Kidney (tissue), 13 donors: ENCODE measurements at regions not wholly inside any gene's neighbourhood (a gene's known extent, or its start where the extent isn't known, plus 50 kb on each side); places are given as distances from the start of the nearest gene placed in this dataset.
A peak's percentile ranks its signal among the peaks of the same experiment; 100 is the strongest.

Source experiments
- DNase-seq, 5 donors: peaks; one replicate each; pipeline ENCODE4 v3.0.0-alpha.2; 2013 to 2020
- FAIRE-seq: peaks from 2 replicates; lab custom pipeline; 2012; peaks lifted over from hg19 to GRCh38; lab: Jason Lieb, UNC
- H3K27ac ChIP-seq, 2 donors: one replicate each; pipeline ENCODE4 v1.7.0; 2013; ENCODE audit warnings: low read depth in 2 of 2, low read length in 2 of 2, inconsistent platforms in 1 of 2
- H3K27me3 ChIP-seq: one replicate; pipeline ENCODE4 v1.7.1; 2013; ENCODE audit warnings: low read length, inconsistent platforms; ENCODE audit not compliant: control insufficient read depth, insufficient read depth
- H3K36me3 ChIP-seq, 3 donors: one replicate each; pipeline versions ENCODE4 v1.7.0 to v1.7.1; 2013; ENCODE audit warnings: low read length in 3 of 3, control low read depth in 1 of 3, inconsistent platforms in 1 of 3; ENCODE audit not compliant: insufficient read depth in 3 of 3, control insufficient read depth in 2 of 3
- H3K4me1 ChIP-seq, 3 donors: one replicate each; pipeline versions ENCODE4 v1.7.0 to v1.7.1; 2013; ENCODE audit warnings: low read length in 3 of 3, inconsistent platforms in 1 of 3, low read depth in 1 of 3; ENCODE audit not compliant: control insufficient read depth in 2 of 3, insufficient read depth in 2 of 3
- H3K4me3 ChIP-seq, 3 donors: one replicate each; pipeline versions ENCODE4 v1.7.0 to v1.8.1; 2013; ENCODE audit warnings: low read length in 3 of 3, control low read depth in 1 of 3, inconsistent platforms in 1 of 3
- H3K9ac ChIP-seq, 3 donors: one replicate each; pipeline versions ENCODE4 v1.7.0 to v1.7.1; 2013; ENCODE audit warnings: low read length in 3 of 3, control low read depth in 1 of 3, inconsistent platforms in 1 of 3
- H3K9me3 ChIP-seq, 3 donors: one replicate each; pipeline versions ENCODE4 v1.7.0 to v1.7.1; 2013; ENCODE audit warnings: low read length in 3 of 3, control low read depth in 1 of 3, inconsistent platforms in 1 of 3; ENCODE audit not compliant: control insufficient read depth in 2 of 3, insufficient read depth in 1 of 3
- intact Hi-C: fragments of 100-400 bp; cut with DNase I; formaldehyde crosslinking; loops from one replicate; pipeline ENCODE4 v1.11.1; 2022
- TF ChIP-seq, protein P1 (sequence below): IDR thresholded peaks from 3 replicates; pipeline ENCODE4 v1.5.1; 2012; ENCODE audit warnings: mild to moderate bottlenecking, moderate library complexity, borderline replicate concordance; ENCODE audit not compliant: insufficient read depth; ENCODE audit errors: extremely low read depth
- donor health status: control.
- donor health status: control.
- donor health status: control.
- donor health status: control.
- donor health status: control.
- donor health status: DM: yes; HTN: yes; CAD: no.
- donor health status: Normal renal cell carcinoma (clear cell type).

DNA sequence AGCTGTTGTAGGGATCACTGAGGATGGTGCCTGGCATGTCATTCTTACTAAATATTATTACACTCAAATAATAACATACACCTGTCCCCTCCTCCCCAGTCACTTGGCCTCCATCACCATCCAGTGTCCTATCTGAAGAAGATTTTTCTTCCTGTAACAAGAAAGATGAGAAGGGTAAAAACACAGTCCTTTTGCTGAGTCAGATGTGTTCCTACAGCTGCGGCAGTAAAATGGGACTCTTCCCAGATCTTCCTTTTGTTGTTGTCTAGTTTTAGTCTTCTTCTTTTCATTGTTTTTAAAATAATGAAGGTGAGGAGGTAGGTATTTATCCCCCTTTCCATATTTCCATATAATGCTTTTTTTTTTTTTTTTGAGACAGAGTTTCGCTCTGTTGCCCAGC, 83.1 kb upstream of the RFLNA start:
- FAIRE-seq (no peak), DNase-seq (no peak)
- H3K9me3 ChIP-seq, result peaks cover 0 to 11% (median 0%) of the 10 kb centered on the region in 3 donors
- H3K27me3 ChIP-seq, result no peaks in the 10 kb centered on the region
- TF ChIP-seq, protein P1, sequence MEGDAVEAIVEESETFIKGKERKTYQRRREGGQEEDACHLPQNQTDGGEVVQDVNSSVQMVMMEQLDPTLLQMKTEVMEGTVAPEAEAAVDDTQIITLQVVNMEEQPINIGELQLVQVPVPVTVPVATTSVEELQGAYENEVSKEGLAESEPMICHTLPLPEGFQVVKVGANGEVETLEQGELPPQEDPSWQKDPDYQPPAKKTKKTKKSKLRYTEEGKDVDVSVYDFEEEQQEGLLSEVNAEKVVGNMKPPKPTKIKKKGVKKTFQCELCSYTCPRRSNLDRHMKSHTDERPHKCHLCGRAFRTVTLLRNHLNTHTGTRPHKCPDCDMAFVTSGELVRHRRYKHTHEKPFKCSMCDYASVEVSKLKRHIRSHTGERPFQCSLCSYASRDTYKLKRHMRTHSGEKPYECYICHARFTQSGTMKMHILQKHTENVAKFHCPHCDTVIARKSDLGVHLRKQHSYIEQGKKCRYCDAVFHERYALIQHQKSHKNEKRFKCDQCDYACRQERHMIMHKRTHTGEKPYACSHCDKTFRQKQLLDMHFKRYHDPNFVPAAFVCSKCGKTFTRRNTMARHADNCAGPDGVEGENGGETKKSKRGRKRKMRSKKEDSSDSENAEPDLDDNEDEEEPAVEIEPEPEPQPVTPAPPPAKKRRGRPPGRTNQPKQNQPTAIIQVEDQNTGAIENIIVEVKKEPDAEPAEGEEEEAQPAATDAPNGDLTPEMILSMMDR, result no peak
- H3K4me3 ChIP-seq, result no peak overlapping the region
- no peak overlapping the region for H3K27ac ChIP-seq
- no peaks in the 10 kb centered on the region for H3K4me1 ChIP-seq
- H3K9ac ChIP-seq, result no peak overlapping the region
- intact Hi-C loops, result no loop called here
- no peaks in the 10 kb centered on the region for H3K36me3 ChIP-seq

DNA sequence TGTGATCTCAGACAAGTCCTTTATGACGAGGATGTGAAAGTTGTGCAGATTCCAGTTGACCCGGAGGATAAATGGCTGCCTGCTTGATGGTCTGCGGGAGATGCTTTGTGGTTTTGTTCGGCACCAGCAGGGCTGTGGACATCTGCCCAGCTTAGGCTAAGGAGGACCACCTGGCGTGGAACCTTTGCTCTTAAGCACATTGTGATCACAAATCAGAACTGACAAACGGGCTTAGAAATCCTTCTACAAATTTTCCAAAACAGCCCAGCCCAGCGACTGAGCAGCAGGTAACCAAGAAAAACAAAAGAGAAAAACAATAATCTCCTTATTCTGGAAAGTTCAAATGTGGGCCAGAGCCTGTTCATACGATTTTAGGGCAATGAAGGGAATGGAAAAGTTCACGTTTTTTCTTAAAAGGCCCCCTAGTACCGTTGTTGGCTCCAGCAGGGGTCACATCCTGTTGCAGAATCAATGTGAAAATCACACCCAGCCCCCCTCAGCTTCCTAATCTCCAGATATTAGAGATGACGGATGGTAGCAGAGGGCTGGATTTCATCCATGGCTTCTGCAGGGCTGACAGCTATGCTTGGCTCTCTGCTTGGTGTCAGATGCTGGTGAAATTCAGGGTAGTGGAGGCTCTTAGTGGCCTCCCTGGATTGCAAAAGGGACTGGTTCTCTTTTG, 81.1 kb upstream of the RFLNA start:
- intact Hi-C loops, result no loop called here
- FAIRE-seq (no peak), DNase-seq (peak in 1 of 5 donors; percentile 63)
- Histone ChIP-seq H3K27me3 (no peaks in the 10 kb centered on the region), H3K27ac (no peak overlapping the region), H3K4me3 (no peak overlapping the region), H3K9me3 (peaks cover 0 to 11% (median 0%) of the 10 kb centered on the region in 3 donors), H3K4me1 (no peaks in the 10 kb centered on the region), H3K9ac (no peak overlapping the region), H3K36me3 (no peaks in the 10 kb centered on the region)
- TF ChIP-seq, protein P1, result no peak

DNA sequence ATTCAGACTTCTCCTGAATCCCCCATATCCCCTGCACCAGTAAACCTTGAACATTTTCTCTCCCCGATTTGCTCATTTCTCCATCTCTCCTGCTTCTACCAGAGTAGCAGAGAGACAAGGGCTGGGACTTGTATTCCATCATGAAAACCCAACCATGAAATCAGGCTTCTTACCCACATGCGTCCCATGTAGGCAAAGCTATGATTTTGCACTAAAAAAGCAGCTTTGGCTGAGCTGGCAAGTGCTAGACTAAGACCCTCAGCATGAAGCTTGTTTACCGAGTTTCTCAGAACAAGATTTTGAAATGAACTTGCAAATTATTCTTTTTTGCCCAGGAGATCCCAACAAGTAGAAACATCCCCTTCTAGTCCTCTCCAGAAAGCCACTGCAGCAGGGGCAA, 80.3 kb upstream of the RFLNA start:
- FAIRE-seq (no peak), DNase-seq (no peak)
- Histone ChIP-seq H3K9ac (no peak overlapping the region), H3K27me3 (no peaks in the 10 kb centered on the region), H3K9me3 (peaks cover 0 to 11% (median 0%) of the 10 kb centered on the region in 3 donors), H3K4me1 (no peaks in the 10 kb centered on the region), H3K4me3 (no peak overlapping the region), H3K27ac (no peak overlapping the region), H3K36me3 (no peaks in the 10 kb centered on the region)
- intact Hi-C loops, result no loop called here
- TF ChIP-seq, protein P1, result no peak
